Choroid plexus epithelial cell (primary cell): ENCODE measurements at regions not wholly inside any gene's neighbourhood (a gene's known extent, or its start where the extent isn't known, plus 50 kb on each side); places are given as distances from the start of the nearest gene placed in this dataset.
A peak's percentile ranks its signal among the peaks of the same experiment; 100 is the strongest.

Experiments
- DNase-seq: peaks from one replicate; pipeline ENCODE4 v3.0.0-alpha.2; 2010; ENCODE audit warnings: low read depth
- H3K4me3 ChIP-seq: 2 replicates; pipeline ENCODE4 v1.5.1; 2011; ENCODE audit warnings: low read depth, mild to moderate bottlenecking, control low read depth, low read length, moderate library complexity
- CTCF ChIP-seq: conservative IDR thresholded peaks from 2 replicates; pipeline ENCODE4 v1.5.1; 2011; ENCODE audit warnings: low read depth, mild to moderate bottlenecking, control low read depth, inconsistent platforms, low read length, moderate library complexity

DNA sequence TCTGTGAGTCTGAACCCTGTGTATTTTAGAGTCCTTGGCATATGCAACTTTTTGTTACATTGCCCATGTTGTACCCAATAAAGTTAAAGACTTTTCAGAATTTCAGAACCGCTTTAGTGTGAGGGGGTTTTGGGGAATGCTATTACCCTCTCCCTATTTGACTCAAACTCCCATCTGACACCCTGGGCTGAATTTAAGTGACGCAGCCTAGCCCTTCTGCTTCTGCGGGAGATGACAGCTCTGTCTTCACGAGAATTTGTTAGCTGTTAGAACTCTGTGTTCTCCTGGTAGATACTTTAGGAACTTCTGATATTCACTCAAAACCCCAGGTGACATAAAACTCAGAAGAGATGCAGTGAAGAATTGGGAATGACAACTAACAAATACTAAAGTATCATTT is 500.6 kb upstream of the ID4 start:
- DNase-seq: no peak
- no peak for TF ChIP-seq CTCF
- no peak overlapping the region for H3K4me3 ChIP-seq

DNA sequence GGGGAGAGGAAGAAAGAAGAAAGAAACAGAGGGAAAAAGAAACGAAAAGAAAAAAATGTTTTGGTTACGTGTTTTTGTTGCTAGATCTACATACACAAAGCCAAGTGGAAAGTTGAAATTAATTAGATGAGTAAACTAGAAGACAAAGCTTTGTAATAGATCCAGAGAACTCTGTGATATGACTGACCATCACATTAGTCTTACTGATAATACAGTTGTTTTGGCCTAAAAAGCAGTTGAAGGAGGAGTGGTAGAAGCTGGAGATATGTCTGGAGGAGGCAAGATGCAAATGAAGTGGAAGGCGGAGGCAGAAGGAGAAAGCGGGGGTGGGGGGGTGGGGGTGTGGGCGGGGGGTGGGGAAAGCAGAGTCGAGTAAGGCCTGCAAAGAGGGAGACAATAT is 500.1 kb upstream of the ID4 start:
- no peak for TF ChIP-seq CTCF
- DNase-seq: no peak
- no peak overlapping the region for H3K4me3 ChIP-seq

DNA sequence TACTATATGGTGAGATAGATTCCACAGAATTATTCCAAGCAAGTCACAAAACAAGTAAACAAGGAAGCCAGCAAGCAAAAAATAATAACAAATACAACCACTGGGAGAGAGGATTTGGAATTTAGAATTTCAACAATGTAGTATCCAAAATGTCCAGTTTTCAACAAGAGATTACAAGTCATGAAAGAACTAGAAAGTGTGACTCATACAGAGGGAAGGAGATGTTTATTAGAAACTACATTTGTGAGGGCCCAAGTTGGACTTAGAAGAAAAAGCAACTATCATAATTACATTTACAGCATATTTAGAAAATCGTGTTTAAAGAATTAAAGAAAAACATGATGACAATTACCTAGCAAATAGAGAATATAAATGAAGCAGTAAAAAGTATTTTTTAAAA is 494.6 kb upstream of the ID4 start:
- no peak overlapping the region for H3K4me3 ChIP-seq
- TF ChIP-seq CTCF: no peak
- peak; percentile 52 for DNase-seq

GRCh38 chr6:19349429-19349828 is 487.7 kb upstream of the ID4 start:
- no peak for TF ChIP-seq CTCF
- H3K4me3 ChIP-seq: no peak overlapping the region
- no peak for DNase-seq

GRCh38 chr6:19354181-19354580 is 483.0 kb upstream of the ID4 start:
- no peak for DNase-seq
- H3K4me3 ChIP-seq: no peak overlapping the region
- no peak for TF ChIP-seq CTCF

GRCh38 chr6:19356692-19357091 is 480.5 kb upstream of the ID4 start:
- H3K4me3 ChIP-seq: no peak overlapping the region
- no peak for TF ChIP-seq CTCF
- DNase-seq: no peak

DNA sequence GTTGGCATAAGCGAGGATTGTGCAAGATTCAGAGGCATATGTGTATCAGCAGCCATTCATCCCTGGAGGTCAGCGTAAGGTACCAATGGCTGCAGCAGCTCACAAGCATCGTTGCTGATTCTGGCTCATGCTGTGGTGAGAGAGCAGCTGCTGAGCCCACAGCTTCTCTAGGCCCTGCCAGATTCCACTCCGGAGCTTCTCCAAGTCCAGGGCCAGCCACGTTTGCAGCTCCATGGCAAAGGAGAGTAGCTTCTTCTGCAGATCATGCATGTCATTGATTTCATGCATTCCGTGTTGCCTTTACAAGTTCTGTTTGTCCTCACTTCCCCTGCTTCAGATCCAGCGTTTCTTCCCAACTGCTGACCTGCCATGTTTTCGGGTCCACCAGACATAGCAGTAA is 474.8 kb upstream of the ID4 start:
- DNase-seq: no peak
- TF ChIP-seq CTCF: no peak
- no peak overlapping the region for H3K4me3 ChIP-seq
